CD1c-positive myeloid dendritic cell (primary cell): ENCODE measurements at regions not wholly inside any gene's neighbourhood (a gene's known extent, or its start where the extent isn't known, plus 50 kb on each side); places are given as distances from the start of the nearest gene placed in this dataset.
A peak's percentile ranks its signal among the peaks of the same experiment; 100 is the strongest.
"Not testable (repeated sequence)": the region's sequence is repeated elsewhere in the genome, so short reads cannot be mapped to it uniquely, and the experiment has no call there.

Experiments
- DNase-seq: peaks from one replicate; pipeline ENCODE4 v3.0.0-alpha.2; 2016; ENCODE audit errors: extremely low spot score

DNA sequence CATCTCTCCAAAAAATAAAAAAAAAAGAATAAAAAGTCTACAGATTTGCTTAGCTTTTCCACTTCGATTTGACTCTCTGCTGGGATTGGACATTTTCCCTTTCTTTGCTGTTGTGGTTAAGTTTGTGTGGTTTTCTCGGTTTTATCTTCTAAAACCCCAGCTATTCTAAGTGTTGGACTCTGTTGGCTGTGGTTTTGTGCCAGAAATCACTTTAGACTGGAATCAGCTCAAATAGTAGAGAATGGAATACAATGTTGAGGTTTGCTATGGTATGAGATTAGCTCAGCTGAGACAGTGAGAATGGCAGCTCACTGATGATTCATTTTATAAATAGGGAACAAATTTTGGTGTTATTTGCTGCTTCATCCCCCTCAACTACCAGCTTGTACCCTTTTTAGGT lies 116.0 kb downstream of the BUB3 start:
- DNase-seq = no peak

DNA sequence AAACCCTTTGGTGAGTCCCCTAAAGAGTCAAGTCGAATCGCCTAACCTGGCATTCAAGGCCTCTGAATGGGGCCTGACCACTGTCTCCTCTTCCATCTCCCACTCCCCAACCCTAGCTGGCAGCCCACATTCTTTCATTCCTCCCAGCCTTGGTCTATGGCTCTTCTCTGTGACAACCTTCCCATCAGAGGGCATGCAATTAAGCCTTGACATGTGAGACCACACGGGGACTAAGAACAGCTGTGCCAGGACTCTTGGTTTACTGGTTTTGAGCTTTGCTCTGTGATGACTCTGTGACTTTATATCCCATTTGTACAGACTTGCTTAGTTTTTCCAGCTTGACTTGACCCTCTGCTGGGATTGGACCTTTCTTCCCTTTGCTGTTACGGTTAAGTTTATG lies 116.6 kb downstream of the BUB3 start:
- no peak for DNase-seq

DNA sequence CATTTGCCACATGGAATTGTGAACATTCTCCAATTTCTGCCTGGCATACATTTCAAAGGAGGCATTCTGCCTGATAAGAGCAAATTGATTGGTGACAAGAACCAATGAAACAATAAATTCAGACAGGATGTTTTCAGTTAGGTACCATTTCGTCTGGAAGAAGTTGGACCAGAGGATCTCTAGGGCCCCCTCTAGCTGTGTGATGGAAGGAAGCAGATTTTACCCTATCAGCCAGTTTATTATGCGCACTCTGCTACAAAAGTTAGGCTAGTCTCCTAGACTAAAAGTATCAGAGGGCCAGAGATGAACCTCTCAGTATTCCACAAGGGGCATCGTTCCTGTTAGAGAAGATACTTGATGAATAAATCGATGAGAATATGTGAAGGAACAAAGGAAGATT lies 118.0 kb downstream of the BUB3 start:
- DNase-seq = no peak

DNA sequence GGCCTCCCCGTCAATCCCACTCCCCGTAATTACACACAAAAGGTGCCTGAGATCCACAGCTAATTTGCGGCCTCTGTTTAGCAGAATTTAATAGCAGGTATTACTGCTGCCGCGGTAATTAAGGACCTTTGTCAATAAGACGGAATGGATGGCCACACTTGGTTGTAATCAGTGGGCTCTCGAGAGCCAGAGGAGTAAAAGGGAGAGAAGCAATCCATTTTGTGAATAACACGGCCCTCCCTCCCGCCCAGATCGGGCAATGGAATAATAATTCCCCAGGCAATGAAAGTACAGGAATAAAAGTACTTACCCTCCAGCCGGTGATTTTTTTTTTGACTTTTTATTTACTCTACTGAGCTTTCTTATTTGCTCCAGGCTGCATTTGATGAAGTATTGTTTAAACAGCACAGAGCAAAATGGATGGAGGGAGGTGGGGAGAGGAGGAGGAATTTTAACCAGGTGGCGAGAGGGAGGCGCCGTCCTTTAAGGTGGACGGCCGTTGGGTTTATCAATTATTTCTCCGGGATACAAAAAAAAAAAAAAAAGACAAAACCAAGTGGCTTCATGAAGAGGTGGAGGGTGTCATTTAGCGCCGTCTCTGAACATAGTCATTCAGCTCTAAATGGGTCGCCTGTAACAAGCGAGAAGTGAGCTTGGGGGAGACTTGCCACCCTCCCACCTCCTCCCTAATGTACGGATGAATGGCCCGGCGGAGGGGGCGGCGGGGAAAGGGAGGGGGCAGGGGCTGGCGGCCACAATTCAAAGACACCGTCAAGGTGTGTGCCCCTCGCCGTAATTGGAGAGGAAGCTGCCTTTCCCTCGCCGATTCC lies 120.3 kb downstream of the BUB3 start:
- DNase-seq = no peak

GRCh38 chr10:123275136-123275564 lies 120.9 kb downstream of the BUB3 start:
- DNase-seq = no peak

GRCh38 chr10:123278445-123278844 lies 124.2 kb downstream of the BUB3 start:
- DNase-seq = no peak

- DNase-seq = not testable (repeated sequence)
These were observed 129.2 kb downstream of the BUB3 start for GRCh38 chr10:123283371-123283770.

- no peak for DNase-seq
These were observed 129.8 kb downstream of the BUB3 start for GRCh38 chr10:123284022-123284421.

GRCh38 chr10:123287594-123288247 lies 133.5 kb downstream of the BUB3 start:
- DNase-seq = no peak

DNA sequence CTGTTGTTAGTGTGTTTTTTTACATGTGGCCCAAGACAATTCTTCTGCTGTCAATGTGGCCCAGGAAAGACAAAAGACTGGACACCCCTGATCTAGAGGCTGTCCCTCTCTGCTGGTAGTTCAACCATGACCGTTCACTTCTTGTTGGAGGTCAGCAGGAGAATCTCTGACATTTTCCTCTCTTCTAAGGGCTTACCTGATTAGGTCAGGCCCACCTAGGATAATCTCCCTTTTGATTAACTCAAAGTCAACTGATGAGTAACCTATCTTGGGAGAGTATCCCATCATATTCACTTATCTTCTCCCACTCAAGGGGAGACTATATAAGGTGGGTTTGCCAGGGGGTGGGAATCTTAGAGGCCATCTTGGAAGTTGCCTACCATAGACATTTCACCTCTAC lies 135.2 kb downstream of the BUB3 start:
- no peak for DNase-seq

DNA sequence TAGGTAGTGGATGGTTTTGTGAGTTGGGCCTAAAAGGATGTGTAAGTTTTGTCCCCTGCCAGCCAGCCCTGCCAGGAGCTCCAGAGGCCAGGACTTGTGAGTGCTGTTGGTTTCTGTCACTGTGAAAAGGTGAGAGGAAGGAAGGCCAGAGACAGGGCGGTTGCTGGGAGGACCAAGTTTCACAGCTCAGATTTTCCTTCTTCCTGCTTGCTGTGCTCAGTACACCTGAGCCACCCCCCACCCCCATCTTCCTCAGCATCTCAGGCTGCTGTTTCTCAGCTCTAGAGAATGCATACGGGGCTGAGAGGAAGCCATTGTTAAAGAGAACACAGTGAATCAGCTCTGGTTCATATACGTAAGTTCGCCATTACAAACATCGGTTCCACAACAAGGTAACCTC lies 139.9 kb downstream of the BUB3 start:
- DNase-seq = no peak

GRCh38 chr10:123294886-123295285 lies 140.7 kb downstream of the BUB3 start:
- DNase-seq = no peak

DNA sequence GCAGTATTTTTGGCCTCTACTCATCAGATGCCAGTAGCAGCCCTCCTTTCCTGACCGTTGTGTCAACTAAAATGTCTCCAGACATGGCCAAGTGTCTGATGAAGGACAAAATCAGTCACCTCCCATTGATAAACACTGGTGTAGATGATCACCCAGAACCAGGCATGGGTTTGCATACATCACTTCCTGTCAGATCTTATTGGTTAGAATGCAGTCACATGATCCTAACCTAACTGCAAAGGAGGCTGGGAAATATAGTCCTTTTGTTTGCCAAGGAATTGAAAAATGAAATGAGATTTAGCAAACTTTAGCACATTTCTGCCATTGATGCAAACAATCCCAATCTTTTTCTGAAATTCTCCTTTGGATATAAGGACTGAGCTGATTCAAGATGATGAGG lies 141.4 kb downstream of the BUB3 start:
- no peak for DNase-seq

DNA sequence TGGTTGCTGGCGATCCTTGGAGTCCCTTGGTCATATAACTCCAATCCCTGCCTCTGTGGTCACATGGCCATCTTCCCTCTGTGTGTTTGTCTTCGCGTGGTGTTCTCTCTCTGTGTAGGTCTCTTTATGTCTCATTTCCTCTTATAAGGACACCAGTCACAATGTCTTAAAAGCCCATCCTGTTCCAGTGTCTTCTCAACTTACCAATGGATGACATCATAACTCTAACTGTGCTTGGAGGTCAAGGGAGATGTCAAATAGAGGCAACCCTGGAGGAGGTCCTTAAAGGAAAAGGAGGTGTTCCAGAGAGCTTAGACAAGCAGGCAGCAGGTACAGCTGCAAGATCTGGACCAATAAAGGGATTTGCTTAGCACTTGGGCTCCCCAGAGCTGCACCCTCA lies 143.0 kb downstream of the BUB3 start:
- DNase-seq = peak; percentile 23

DNA sequence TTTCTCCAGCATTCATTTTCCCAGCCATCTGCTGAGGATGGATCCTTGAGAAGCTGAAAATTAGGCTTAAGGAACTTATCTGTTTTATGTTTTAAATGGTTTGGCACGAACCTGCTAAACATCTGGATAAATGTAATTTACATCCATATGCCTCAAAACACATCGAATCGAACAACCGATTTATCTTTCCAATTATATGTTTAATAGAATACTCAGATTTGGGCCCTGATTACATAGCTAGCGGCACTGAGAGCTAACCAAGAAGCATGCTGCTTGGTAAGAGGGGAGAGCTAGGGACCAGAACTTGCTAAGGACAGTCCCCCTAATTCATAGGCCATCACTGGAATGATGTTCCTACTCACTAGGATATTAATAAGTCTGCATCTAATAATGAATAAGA lies 144.4 kb downstream of the BUB3 start:
- DNase-seq = no peak

DNA sequence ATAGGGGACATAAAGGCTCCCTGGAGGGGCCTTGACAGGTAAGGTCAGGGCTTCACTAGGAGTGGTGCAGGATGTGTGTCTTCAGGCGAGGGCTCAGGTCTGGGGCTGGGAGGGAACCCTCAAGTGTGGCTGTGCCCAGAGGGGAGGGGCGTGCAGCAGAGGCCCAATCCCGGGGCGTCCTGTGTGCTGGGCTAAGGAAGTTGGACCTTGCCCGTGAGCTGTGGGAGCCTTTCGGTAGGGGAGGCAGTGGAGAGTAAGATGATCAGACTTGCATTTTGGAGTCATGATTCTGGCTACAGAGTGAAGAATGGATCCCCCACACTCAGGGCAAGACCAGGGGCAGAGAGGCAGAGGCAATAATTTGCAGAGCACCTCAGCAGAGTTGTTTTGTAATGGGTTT lies 145.4 kb downstream of the BUB3 start:
- DNase-seq = no peak

DNA sequence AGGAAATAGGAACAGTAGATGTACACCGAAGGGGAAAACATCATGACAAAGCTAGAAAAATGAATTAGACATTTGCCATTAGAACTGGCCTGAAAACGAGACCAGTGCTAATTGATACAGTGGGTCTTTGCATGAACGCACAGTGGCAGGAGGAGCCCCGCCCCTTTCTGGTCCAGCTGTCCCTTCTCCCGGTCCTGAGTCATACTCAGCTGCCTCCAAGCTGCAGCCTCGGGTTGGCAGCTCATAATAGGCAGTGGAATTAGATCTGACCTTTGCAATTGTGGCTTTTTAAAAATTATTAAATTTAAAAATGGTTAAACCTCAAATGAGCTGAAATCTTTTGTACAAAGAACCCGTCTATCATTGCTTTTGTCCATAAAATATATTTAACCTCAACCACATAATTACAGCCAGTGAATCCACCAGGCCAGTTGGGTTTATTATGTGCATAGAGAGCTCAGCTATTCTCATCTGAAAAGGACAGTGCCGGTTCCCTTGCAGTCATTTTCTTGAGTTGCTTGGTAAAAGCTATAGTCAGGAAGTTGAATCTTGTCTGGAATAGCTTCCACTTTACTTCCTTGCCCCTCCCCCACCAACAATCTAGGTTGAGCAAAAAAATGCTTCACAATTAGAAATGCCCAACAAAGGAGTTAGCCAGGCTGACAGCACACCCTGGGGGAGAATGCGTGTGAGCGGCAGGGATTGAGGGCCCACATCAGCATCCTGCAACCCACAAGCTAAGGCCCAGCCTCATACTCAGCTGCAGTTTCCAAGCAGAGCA lies 147.1 kb downstream of the BUB3 start:
- DNase-seq = no peak

- no peak for DNase-seq
These were observed 149.6 kb downstream of the BUB3 start for GRCh38 chr10:123303581-123304337.

DNA sequence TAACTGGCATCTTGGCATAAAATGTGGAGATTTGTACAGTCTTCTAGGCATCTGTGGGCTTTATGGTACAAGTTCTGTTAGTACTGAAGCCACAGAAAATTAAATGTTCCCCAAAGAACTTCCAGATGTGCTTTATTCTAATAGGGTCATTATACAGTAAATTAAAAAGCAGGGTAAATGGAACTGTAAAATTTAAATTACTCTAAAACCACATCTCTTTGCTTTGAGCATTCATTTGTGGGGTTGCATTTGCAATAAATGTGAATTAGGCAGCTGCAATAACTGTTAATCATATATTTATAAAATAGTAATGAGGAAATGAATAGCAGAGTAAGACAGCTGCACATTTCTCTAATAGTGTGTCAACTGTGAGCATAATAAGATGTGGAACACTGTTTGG lies 151.5 kb downstream of the BUB3 start:
- no peak for DNase-seq

GRCh38 chr10:123306290-123306689 lies 152.1 kb downstream of the BUB3 start:
- no peak for DNase-seq

GRCh38 chr10:123309731-123310130 lies 155.5 kb downstream of the BUB3 start:
- DNase-seq = peak; percentile 81

DNA sequence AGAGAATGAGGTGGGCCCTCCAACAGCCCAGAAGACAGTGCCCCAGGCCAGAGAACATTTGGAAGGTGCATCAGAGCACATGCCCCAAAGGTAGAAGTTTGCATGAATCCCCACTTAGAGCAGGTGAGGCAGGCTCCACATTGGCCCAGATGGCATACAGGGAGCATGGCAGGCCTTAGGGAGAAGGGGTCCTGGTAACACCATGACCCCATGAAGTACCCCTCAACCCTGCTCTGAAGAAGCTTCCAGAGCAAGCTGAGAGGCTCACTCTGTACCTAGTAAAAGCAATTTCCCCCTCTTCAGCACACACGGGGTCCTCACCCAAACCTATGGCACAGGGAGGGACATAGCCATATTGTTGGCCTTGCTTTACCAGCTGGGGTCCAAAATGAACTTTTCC lies 162.6 kb downstream of the BUB3 start:
- no peak for DNase-seq
